HG03095 (cell line): ENCODE measurements at regions not wholly inside any gene's neighbourhood (a gene's known extent, or its start where the extent isn't known, plus 50 kb on each side); places are given as distances from the start of the nearest gene placed in this dataset.

Experiments
- ATAC-seq: cut with Tn5 transposase; IDR thresholded peaks from one replicate; pipeline ENCODE4 v1.9.1; 2021; ENCODE audit warnings: moderate library complexity; ENCODE audit not compliant: unreplicated experiment

GRCh38 chr13:62092949-62093348 lies 677.3 kb upstream of the PCDH20 start:
- no peak for ATAC-seq

GRCh38 chr13:62092536-62092935 lies 676.9 kb upstream of the PCDH20 start:
- no peak for ATAC-seq

GRCh38 chr13:62088165-62088564 lies 672.5 kb upstream of the PCDH20 start:
- ATAC-seq = no peak

- no peak for ATAC-seq
Measured at GRCh38 chr13:62087124-62087523, 671.5 kb upstream of the PCDH20 start.

GRCh38 chr13:62085337-62086229 lies 669.9 kb upstream of the PCDH20 start:
- ATAC-seq = no peak

GRCh38 chr13:62084728-62085127 lies 669.1 kb upstream of the PCDH20 start:
- ATAC-seq = no peak

- no peak for ATAC-seq
Measured at GRCh38 chr13:62067821-62068220, 652.2 kb upstream of the PCDH20 start.

- no peak for ATAC-seq
Measured at GRCh38 chr13:62065016-62065415, 649.4 kb upstream of the PCDH20 start.

- no peak for ATAC-seq
Measured at GRCh38 chr13:62061751-62062150, 646.1 kb upstream of the PCDH20 start.

GRCh38 chr13:62060570-62060969 lies 644.9 kb upstream of the PCDH20 start:
- ATAC-seq = no peak

- ATAC-seq = no peak
Measured at GRCh38 chr13:62057286-62057685, 641.6 kb upstream of the PCDH20 start.

GRCh38 chr13:62049992-62050391 lies 634.3 kb upstream of the PCDH20 start:
- no peak for ATAC-seq

- no peak for ATAC-seq
Measured at GRCh38 chr13:62046512-62046911, 630.9 kb upstream of the PCDH20 start.

- no peak for ATAC-seq
Measured at GRCh38 chr13:62043600-62043999, 628.0 kb upstream of the PCDH20 start.

- no peak for ATAC-seq
Measured at GRCh38 chr13:62040806-62041205, 625.2 kb upstream of the PCDH20 start.

GRCh38 chr13:62040078-62040477 lies 624.4 kb upstream of the PCDH20 start:
- ATAC-seq = no peak

GRCh38 chr13:62038214-62038613 lies 622.6 kb upstream of the PCDH20 start:
- peak; percentile 89 for ATAC-seq

GRCh38 chr13:62035981-62036380 lies 620.3 kb upstream of the PCDH20 start:
- ATAC-seq = no peak

- ATAC-seq = no peak
Measured at GRCh38 chr13:62033934-62034333, 618.3 kb upstream of the PCDH20 start.

- ATAC-seq = no peak
Measured at GRCh38 chr13:62022369-62022768, 606.7 kb upstream of the PCDH20 start.

GRCh38 chr13:62019858-62020257 lies 604.2 kb upstream of the PCDH20 start:
- no peak for ATAC-seq

GRCh38 chr13:62014299-62014698 lies 598.6 kb upstream of the PCDH20 start:
- no peak for ATAC-seq

- no peak for ATAC-seq
Measured at GRCh38 chr13:62003452-62003851, 587.8 kb upstream of the PCDH20 start.
